ENCODE measurements at regions not wholly inside any gene's neighbourhood (a gene's known extent, or its start where the extent isn't known, plus 50 kb on each side); places are given as distances from the start of the nearest gene placed in this dataset.
A peak's percentile ranks its signal among the peaks of the same experiment; 100 is the strongest.

GRCh38 chr7:46756996-46757395 is 824.9 kb downstream of the TNS3 start:
- WGBS, 2 donors, result 74 to 77% methylated on average over 4 of the region's 4 CpGs
- no peak for TF ChIP-seq POLR2A (IDR thresholded peaks at IDR 0.05)
- TF ChIP-seq, protein P1, sequence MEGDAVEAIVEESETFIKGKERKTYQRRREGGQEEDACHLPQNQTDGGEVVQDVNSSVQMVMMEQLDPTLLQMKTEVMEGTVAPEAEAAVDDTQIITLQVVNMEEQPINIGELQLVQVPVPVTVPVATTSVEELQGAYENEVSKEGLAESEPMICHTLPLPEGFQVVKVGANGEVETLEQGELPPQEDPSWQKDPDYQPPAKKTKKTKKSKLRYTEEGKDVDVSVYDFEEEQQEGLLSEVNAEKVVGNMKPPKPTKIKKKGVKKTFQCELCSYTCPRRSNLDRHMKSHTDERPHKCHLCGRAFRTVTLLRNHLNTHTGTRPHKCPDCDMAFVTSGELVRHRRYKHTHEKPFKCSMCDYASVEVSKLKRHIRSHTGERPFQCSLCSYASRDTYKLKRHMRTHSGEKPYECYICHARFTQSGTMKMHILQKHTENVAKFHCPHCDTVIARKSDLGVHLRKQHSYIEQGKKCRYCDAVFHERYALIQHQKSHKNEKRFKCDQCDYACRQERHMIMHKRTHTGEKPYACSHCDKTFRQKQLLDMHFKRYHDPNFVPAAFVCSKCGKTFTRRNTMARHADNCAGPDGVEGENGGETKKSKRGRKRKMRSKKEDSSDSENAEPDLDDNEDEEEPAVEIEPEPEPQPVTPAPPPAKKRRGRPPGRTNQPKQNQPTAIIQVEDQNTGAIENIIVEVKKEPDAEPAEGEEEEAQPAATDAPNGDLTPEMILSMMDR (IDR thresholded peaks at IDR 0.05), result no peak
- intact Hi-C loops (cut with DNase I; ENCODE audit: low total_unique reads), result no loop called here
- no peak for DNase-seq (ENCODE audit: low spot score in 2 of 2)
- H3K4me3 ChIP-seq (ENCODE audit: low read depth, poor library complexity, severe bottlenecking), result no peak overlapping the region

DNA sequence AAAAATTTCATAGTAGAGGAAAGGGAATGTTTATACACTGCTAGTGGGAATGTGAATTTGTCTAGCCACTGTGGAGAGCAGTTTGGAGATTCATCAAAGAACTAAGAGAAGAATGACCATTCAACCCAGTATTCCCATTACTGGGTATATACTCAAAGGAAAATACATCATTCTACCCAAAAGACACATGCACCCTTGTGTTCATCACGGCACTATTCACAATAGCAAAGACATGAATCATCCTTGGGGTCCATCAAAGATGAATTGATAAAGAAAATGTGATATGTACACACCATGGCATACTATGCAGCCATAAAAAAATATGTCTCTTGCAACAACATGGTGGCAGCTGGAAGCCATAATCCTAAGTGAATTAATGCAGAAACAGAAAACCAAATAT is 825.7 kb downstream of the TNS3 start:
- no peak overlapping the region for H3K4me3 ChIP-seq (ENCODE audit: low read depth, poor library complexity, severe bottlenecking)
- intact Hi-C loops (cut with DNase I; ENCODE audit: low total_unique reads), result no loop called here
- TF ChIP-seq, protein P1 (IDR thresholded peaks at IDR 0.05), result no peak
- no peak for TF ChIP-seq POLR2A (IDR thresholded peaks at IDR 0.05)
- DNase-seq (ENCODE audit: low spot score in 2 of 2), result no peak
- WGBS, 2 donors, result 88 to 93% methylated on average over 1 of the region's 1 CpG

- no peak for DNase-seq (ENCODE audit: low spot score in 2 of 2)
- intact Hi-C loops (cut with DNase I; ENCODE audit: low total_unique reads), result no loop called here
- no peak for TF ChIP-seq POLR2A (IDR thresholded peaks at IDR 0.05)
- TF ChIP-seq, protein P1 (IDR thresholded peaks at IDR 0.05), result no peak
- no peak overlapping the region for H3K4me3 ChIP-seq (ENCODE audit: low read depth, poor library complexity, severe bottlenecking)
- 82 to 85% methylated on average over 5 of the region's 5 CpGs for WGBS, 2 donors
These were observed 826.5 kb downstream of the TNS3 start for GRCh38 chr7:46755120-46756034.

DNA sequence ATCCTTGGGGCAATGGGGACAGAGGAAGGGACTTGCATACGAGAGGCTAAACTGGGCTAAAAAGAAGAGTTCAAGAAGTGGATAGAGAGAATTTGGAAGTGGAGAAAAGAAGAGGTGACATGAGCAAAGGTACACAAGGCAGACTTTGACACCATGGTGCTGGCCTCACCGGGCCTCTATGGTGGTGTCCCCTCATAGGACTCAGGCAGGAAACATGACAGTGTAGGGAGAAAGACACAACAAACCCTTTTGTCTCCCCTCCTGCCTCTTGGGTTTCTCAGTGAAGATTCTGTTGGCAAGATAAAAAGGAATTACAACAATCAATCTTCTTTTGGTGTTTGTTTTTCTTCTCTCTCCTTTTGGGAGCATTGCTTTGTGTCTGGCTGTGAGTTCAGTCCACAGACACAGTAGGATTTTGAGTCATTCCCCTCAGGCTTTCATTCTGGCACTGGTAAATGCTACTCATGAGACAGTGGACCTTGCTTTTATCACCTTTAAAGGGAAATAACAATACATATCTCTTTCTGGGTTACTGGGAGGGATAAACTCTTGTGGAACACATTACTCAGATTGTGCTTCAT is 827.7 kb downstream of the TNS3 start:
- peak in 1 of 2 donors; percentile 32 for DNase-seq (ENCODE audit: low spot score in 2 of 2)
- TF ChIP-seq, protein P1 (IDR thresholded peaks at IDR 0.05), result no peak
- no peak for TF ChIP-seq POLR2A (IDR thresholded peaks at IDR 0.05)

DNA sequence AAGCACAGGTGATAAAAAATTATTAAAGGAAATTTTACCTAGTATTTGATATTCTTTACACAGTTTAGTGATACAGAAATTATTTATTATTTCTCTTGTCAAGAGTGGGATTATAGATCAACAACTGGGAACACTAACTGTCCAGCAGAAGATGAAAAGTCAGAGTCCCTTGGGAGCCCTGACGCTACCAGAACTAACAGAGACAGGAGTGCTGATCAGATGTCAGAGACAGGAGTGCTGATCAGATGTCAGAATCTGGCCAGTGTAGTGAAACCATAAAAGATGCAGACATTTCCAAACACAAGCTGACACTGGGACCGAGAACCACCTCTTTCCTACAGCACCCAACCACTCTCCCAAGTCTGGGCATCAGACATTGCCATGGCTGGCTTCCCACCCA is 828.2 kb downstream of the TNS3 start:
- 81 to 91% methylated on average over 2 of the region's 2 CpGs for WGBS, 2 donors
- no peak overlapping the region for H3K4me3 ChIP-seq (ENCODE audit: low read depth, poor library complexity, severe bottlenecking)
- intact Hi-C loops (cut with DNase I; ENCODE audit: low total_unique reads), result no loop called here

More for the DNA sequence above, 827.7 kb downstream of the TNS3 start:
- WGBS, 2 donors, result 88 to 94% methylated on average over 2 of the region's 2 CpGs
- intact Hi-C loops (cut with DNase I; ENCODE audit: low total_unique reads), result no loop called here
- H3K4me3 ChIP-seq (ENCODE audit: low read depth, poor library complexity, severe bottlenecking), result no peak overlapping the region

More for the DNA sequence above, 828.2 kb downstream of the TNS3 start:
- no peak for DNase-seq (ENCODE audit: low spot score in 2 of 2)
- TF ChIP-seq, protein P1 (IDR thresholded peaks at IDR 0.05), result no peak
- TF ChIP-seq POLR2A (IDR thresholded peaks at IDR 0.05), result no peak
